ENCODE measurements at regions not wholly inside any gene's neighbourhood (a gene's known extent, or its start where the extent isn't known, plus 50 kb on each side); places are given as distances from the start of the nearest gene placed in this dataset.

GRCh38 chr2:104041351-104041750 lies 812.6 kb upstream of the POU3F3 start:
- no peaks in the 10 kb centered on the region for H3K9me3 Mint-ChIP-seq (ENCODE audit: unreplicated experiment)
- no peaks in the 10 kb centered on the region for H3K27me3 Mint-ChIP-seq (ENCODE audit: unreplicated experiment)
- DNase-seq: no peak
- H3K27ac Mint-ChIP-seq (ENCODE audit: unreplicated experiment): no peak overlapping the region
- H3K4me3 Mint-ChIP-seq (ENCODE audit: unreplicated experiment): no peak overlapping the region
- H3K4me1 Mint-ChIP-seq (ENCODE audit: low read depth, unreplicated experiment): peaks cover 5% of the 10 kb centered on the region
- no peak for TF ChIP-seq CTCF (IDR thresholded peaks at IDR 0.05; ENCODE audit: partially characterized antibody, unreplicated experiment)
- H3K36me3 Mint-ChIP-seq (ENCODE audit: unreplicated experiment): no peaks in the 10 kb centered on the region

- Mint-ChIP-seq H3K9me3 (ENCODE audit: unreplicated experiment) (no peaks in the 10 kb centered on the region), H3K4me3 (ENCODE audit: unreplicated experiment) (no peak overlapping the region), H3K27ac (ENCODE audit: unreplicated experiment) (no peak overlapping the region), H3K27me3 (ENCODE audit: unreplicated experiment) (no peaks in the 10 kb centered on the region), H3K4me1 (ENCODE audit: low read depth, unreplicated experiment) (peaks cover 5% of the 10 kb centered on the region), H3K36me3 (ENCODE audit: unreplicated experiment) (no peaks in the 10 kb centered on the region)
- TF ChIP-seq CTCF (IDR thresholded peaks at IDR 0.05; ENCODE audit: partially characterized antibody, unreplicated experiment): no peak
- no peak for DNase-seq
Measured at GRCh38 chr2:104043864-104044263, 810.1 kb upstream of the POU3F3 start.

- no peak for DNase-seq
- Mint-ChIP-seq H3K27ac (ENCODE audit: unreplicated experiment) (no peak overlapping the region), H3K27me3 (ENCODE audit: unreplicated experiment) (no peaks in the 10 kb centered on the region), H3K4me1 (ENCODE audit: low read depth, unreplicated experiment) (peaks cover 5% of the 10 kb centered on the region), H3K36me3 (ENCODE audit: unreplicated experiment) (no peaks in the 10 kb centered on the region), H3K4me3 (ENCODE audit: unreplicated experiment) (no peak overlapping the region), H3K9me3 (ENCODE audit: unreplicated experiment) (no peaks in the 10 kb centered on the region)
- no peak for TF ChIP-seq CTCF (IDR thresholded peaks at IDR 0.05; ENCODE audit: partially characterized antibody, unreplicated experiment)
Measured at GRCh38 chr2:104045071-104045470, 808.8 kb upstream of the POU3F3 start.

- Mint-ChIP-seq H3K27me3 (ENCODE audit: unreplicated experiment) (no peaks in the 10 kb centered on the region), H3K4me3 (ENCODE audit: unreplicated experiment) (no peak overlapping the region), H3K27ac (ENCODE audit: unreplicated experiment) (no peak overlapping the region), H3K9me3 (ENCODE audit: unreplicated experiment) (no peaks in the 10 kb centered on the region), H3K36me3 (ENCODE audit: unreplicated experiment) (no peaks in the 10 kb centered on the region), H3K4me1 (ENCODE audit: low read depth, unreplicated experiment) (peaks cover 7% of the 10 kb centered on the region)
- no peak for DNase-seq
- TF ChIP-seq CTCF (IDR thresholded peaks at IDR 0.05; ENCODE audit: partially characterized antibody, unreplicated experiment): no peak
Measured at GRCh38 chr2:104046466-104046865, 807.4 kb upstream of the POU3F3 start.

- Mint-ChIP-seq H3K4me3 (ENCODE audit: unreplicated experiment) (no peak overlapping the region), H3K27ac (ENCODE audit: unreplicated experiment) (no peak overlapping the region), H3K4me1 (ENCODE audit: low read depth, unreplicated experiment) (peaks cover 8% of the 10 kb centered on the region), H3K27me3 (ENCODE audit: unreplicated experiment) (no peaks in the 10 kb centered on the region), H3K36me3 (ENCODE audit: unreplicated experiment) (no peaks in the 10 kb centered on the region), H3K9me3 (ENCODE audit: unreplicated experiment) (no peaks in the 10 kb centered on the region)
- no peak for TF ChIP-seq CTCF (IDR thresholded peaks at IDR 0.05; ENCODE audit: partially characterized antibody, unreplicated experiment)
- no peak for DNase-seq
Measured at GRCh38 chr2:104047516-104047915, 806.4 kb upstream of the POU3F3 start.

All from glutamatergic neuron (in vitro differentiated cells).